Colonic mucosa (tissue), 4 donors: ENCODE measurements at regions not wholly inside any gene's neighbourhood (a gene's known extent, or its start where the extent isn't known, plus 50 kb on each side); places are given as distances from the start of the nearest gene placed in this dataset.

Experiments
- DNase-seq: peaks from one replicate; pipeline ENCODE4 v3.0.0-alpha.2; 2020
- H3K27ac ChIP-seq: fragments of 200-600 bp; one replicate; pipeline ENCODE4 v1.8.0; 2021
- H3K27me3 ChIP-seq: fragments of 200-600 bp; one replicate; pipeline ENCODE4 v1.8.0; 2021
- H3K36me3 ChIP-seq: fragments of 200-600 bp; one replicate; pipeline ENCODE4 v1.8.0; 2021
- H3K4me1 ChIP-seq: fragments of 200-600 bp; one replicate; pipeline ENCODE4 v1.8.0; 2021; ENCODE audit warnings: mild to moderate bottlenecking
- H3K4me3 ChIP-seq: fragments of 200-600 bp; one replicate; pipeline ENCODE4 v1.8.0; 2021
- H3K9ac ChIP-seq, 2 donors: one replicate each; pipeline ENCODE4 v1.7.0; 2013; ENCODE audit warnings: control low read depth in 2 of 2, low read depth in 2 of 2, low read length in 2 of 2
- H3K9me3 ChIP-seq: fragments of 200-600 bp; one replicate; pipeline ENCODE4 v1.8.0; 2021
- intact Hi-C: fragments of 100-400 bp; cut with DNase I; formaldehyde crosslinking; loops from one replicate; pipeline ENCODE4 v1.14.1; 2022
- TF ChIP-seq, protein P1 (sequence below): fragments of 200-600 bp; IDR thresholded peaks from one replicate; pipeline ENCODE4 v1.8.0; 2022; ENCODE audit warnings: antibody characterized with exemption, mild to moderate bottlenecking
- donor health status: healthy.
- donor health status: DM: no; HTN: no; CAD: no.
- donor health status: DM: no; HTN: no; CAD: no.

DNA sequence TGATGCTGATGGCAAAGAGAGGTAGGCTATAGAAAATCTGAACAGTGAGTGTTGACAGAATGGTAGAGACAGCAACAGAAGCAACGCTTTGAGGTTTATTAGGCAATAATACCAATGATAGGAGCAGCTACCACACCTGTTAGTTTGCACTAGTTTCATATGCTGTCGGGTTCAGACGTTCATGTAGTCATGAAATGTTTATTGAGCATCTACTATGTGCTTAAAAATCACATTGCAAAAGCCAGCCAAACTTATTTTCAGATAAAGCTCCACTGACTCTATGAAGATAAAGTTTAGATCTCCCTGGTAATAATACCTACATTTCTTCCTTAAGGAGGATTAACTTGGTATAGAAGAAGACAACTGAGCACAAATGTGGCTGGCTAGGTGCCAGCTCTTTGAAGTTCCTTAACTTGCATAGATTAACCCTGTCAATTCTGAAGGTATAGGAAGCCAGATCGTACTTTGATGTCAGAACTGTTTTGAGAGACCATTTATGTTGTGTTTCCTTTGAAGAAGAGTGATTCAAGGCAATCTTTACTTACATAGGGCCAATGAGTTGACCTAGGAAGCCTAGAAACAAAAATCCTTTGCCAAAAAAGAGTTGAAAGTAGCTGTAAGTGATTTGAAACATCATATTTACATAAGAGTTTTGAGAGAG lies 71.5 kb downstream of the DISP1 start:
- Histone ChIP-seq H3K27me3 (no peaks in the 10 kb centered on the region), H3K27ac (no peak overlapping the region), H3K36me3 (no peaks in the 10 kb centered on the region), H3K9me3 (no peaks in the 10 kb centered on the region), H3K9ac (no peak overlapping the region), H3K4me3 (no peak overlapping the region), H3K4me1 (no peaks in the 10 kb centered on the region)
- TF ChIP-seq, protein P1, sequence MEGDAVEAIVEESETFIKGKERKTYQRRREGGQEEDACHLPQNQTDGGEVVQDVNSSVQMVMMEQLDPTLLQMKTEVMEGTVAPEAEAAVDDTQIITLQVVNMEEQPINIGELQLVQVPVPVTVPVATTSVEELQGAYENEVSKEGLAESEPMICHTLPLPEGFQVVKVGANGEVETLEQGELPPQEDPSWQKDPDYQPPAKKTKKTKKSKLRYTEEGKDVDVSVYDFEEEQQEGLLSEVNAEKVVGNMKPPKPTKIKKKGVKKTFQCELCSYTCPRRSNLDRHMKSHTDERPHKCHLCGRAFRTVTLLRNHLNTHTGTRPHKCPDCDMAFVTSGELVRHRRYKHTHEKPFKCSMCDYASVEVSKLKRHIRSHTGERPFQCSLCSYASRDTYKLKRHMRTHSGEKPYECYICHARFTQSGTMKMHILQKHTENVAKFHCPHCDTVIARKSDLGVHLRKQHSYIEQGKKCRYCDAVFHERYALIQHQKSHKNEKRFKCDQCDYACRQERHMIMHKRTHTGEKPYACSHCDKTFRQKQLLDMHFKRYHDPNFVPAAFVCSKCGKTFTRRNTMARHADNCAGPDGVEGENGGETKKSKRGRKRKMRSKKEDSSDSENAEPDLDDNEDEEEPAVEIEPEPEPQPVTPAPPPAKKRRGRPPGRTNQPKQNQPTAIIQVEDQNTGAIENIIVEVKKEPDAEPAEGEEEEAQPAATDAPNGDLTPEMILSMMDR: no peak
- DNase-seq: no peak
- intact Hi-C loops: no loop called here

DNA sequence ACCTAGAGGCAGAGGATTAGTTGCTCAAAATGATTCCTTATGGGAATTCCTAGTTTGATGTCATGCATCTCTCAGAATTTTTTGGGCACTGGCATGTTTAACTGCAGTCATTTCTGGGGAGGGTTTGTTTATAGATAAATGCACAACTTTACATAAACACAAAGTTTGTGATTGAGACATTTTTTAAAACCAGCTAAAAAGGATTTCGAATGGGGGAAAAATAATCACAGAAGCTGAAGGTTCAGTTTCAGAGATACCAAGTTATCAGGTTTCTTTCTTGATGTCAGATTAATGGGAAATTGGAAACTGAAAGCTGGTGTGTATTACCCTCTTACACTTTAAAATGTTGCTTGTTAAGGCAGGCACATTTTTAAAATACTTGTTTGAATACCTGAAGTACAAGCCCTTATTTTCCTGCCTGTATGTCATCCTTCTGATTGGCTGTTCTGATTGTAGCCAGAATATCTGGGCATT lies 72.1 kb downstream of the DISP1 start:
- DNase-seq: no peak
- no peak overlapping the region for H3K9ac ChIP-seq
- TF ChIP-seq, protein P1: no peak
- no peak overlapping the region for H3K27ac ChIP-seq
- intact Hi-C loops: no loop called here
- H3K9me3 ChIP-seq: no peaks in the 10 kb centered on the region
- H3K36me3 ChIP-seq: no peaks in the 10 kb centered on the region
- no peaks in the 10 kb centered on the region for H3K4me1 ChIP-seq
- no peaks in the 10 kb centered on the region for H3K27me3 ChIP-seq
- no peak overlapping the region for H3K4me3 ChIP-seq

DNA sequence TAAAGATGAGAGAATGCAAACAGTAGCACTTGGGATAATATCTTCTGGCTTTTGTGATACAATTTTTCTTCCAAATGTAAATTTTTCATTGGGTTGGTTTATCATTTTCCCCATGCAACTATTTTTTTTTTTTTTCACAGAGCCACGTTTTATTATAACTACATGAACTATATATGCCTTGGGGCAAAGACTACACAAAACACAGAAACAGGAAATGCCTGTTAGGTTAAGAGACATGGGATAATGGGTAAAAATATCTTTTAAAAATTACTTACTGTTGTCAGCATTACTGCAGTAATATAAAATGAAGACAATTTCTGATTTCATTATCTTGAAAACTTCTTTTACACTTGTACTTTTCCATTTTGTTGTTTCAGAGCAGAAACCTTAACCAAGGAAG lies 74.6 kb downstream of the DISP1 start:
- TF ChIP-seq, protein P1: no peak
- DNase-seq: no peak
- H3K36me3 ChIP-seq: no peaks in the 10 kb centered on the region
- no peaks in the 10 kb centered on the region for H3K9me3 ChIP-seq
- no peaks in the 10 kb centered on the region for H3K27me3 ChIP-seq
- intact Hi-C loops: no loop called here
- H3K4me3 ChIP-seq: no peak overlapping the region
- no peak overlapping the region for H3K9ac ChIP-seq
- H3K4me1 ChIP-seq: no peaks in the 10 kb centered on the region
- H3K27ac ChIP-seq: no peak overlapping the region

DNA sequence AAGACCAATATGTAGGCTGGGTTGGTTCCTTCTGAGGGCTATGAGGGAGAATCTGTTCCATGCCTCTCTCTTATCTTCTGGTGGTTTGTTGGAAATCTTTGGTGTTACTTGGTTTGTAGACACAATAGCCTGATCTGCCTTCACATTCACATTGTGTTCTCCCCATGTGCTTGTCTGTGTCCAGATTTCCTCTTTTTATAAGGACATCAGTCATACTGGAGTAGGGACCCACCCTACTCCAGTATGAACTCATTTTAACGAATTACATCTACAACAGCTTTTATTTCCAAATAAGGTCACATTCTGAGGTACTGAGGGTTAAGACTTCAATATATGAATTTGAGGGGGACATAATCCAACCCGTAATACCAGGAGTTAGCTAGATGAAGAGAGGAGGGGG lies 75.9 kb downstream of the DISP1 start:
- TF ChIP-seq, protein P1: no peak
- H3K27me3 ChIP-seq: no peaks in the 10 kb centered on the region
- no peaks in the 10 kb centered on the region for H3K9me3 ChIP-seq
- H3K27ac ChIP-seq: no peak overlapping the region
- H3K4me1 ChIP-seq: no peaks in the 10 kb centered on the region
- intact Hi-C loops: no loop called here
- H3K9ac ChIP-seq: no peak overlapping the region
- H3K36me3 ChIP-seq: no peaks in the 10 kb centered on the region
- no peak overlapping the region for H3K4me3 ChIP-seq
- no peak for DNase-seq

DNA sequence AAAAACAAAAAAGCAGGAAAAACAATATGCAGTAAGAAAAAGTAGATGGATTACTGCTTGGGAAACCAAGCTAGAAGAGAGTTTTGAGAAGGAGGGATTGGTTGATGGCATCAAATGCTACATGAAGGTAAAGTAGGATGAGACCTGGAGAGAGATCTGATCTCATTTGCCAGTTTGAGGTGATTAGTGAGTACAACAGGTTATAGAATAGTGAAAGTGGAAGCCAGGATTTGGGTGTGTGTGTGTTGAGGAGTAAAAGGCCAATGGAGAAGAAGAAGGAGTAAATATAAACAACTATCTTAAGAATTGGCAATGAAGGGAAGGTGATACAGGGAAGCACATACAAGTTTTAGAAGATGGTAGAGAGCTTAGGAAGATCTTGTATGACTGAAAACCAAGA lies 76.7 kb downstream of the DISP1 start:
- no peak overlapping the region for H3K9ac ChIP-seq
- no peak for DNase-seq
- H3K27me3 ChIP-seq: no peaks in the 10 kb centered on the region
- TF ChIP-seq, protein P1: no peak
- no peaks in the 10 kb centered on the region for H3K9me3 ChIP-seq
- no peaks in the 10 kb centered on the region for H3K36me3 ChIP-seq
- H3K27ac ChIP-seq: no peak overlapping the region
- intact Hi-C loops: no loop called here
- H3K4me1 ChIP-seq: no peaks in the 10 kb centered on the region
- no peak overlapping the region for H3K4me3 ChIP-seq
